ENCODE measurements at regions not wholly inside any gene's neighbourhood (a gene's known extent, or its start where the extent isn't known, plus 50 kb on each side); places are given as distances from the start of the nearest gene placed in this dataset.
"Not testable (repeated sequence)": the region's sequence is repeated elsewhere in the genome, so short reads cannot be mapped to it uniquely, and the experiment has no call there.

GRCh38 chr5:154540600-154540999, 62.6 kb upstream of the HAND1 start:
- no peaks in the 10 kb centered on the region for H3K4me1 ChIP-seq (ENCODE audit: insufficient read depth, low read length)
- no peak overlapping the region for H2AFZ ChIP-seq (ENCODE audit: low read depth, low read length)
- no peaks in the 10 kb centered on the region for H3K36me3 ChIP-seq (ENCODE audit: insufficient read depth, low read length)
- H3K9me3 ChIP-seq (ENCODE audit: low read length), result no peaks in the 10 kb centered on the region
- no peak overlapping the region for H3K4me3 ChIP-seq (ENCODE audit: low read length)
- H3K27me3 ChIP-seq (ENCODE audit: insufficient read depth, low read length), result peaks cover 23% of the 10 kb centered on the region

- H3K4me3 ChIP-seq (ENCODE audit: low read length), result no peak overlapping the region
- H3K27me3 ChIP-seq (ENCODE audit: insufficient read depth, low read length), result peaks cover 18% of the 10 kb centered on the region
- no peaks in the 10 kb centered on the region for H3K36me3 ChIP-seq (ENCODE audit: insufficient read depth, low read length)
- H2AFZ ChIP-seq (ENCODE audit: low read depth, low read length), result no peak overlapping the region
- no peaks in the 10 kb centered on the region for H3K4me1 ChIP-seq (ENCODE audit: insufficient read depth, low read length)
- no peaks in the 10 kb centered on the region for H3K9me3 ChIP-seq (ENCODE audit: low read length)
Observed at GRCh38 chr5:154538492-154538891, 60.5 kb upstream of the HAND1 start.

- not testable (repeated sequence) for H3K9me3 ChIP-seq (ENCODE audit: low read length); H3K4me3 ChIP-seq (ENCODE audit: low read length); H3K36me3 ChIP-seq (ENCODE audit: insufficient read depth, low read length); H3K27me3 ChIP-seq (ENCODE audit: insufficient read depth, low read length); H2AFZ ChIP-seq (ENCODE audit: low read depth, low read length); H3K4me1 ChIP-seq (ENCODE audit: insufficient read depth, low read length)
Observed at GRCh38 chr5:154536439-154536838, 58.4 kb upstream of the HAND1 start.

- no peaks in the 10 kb centered on the region for H3K9me3 ChIP-seq (ENCODE audit: low read length)
- peaks cover 2% of the 10 kb centered on the region for H3K27me3 ChIP-seq (ENCODE audit: insufficient read depth, low read length)
- H3K4me1 ChIP-seq (ENCODE audit: insufficient read depth, low read length), result no peaks in the 10 kb centered on the region
- H3K36me3 ChIP-seq (ENCODE audit: insufficient read depth, low read length), result no peaks in the 10 kb centered on the region
- no peak overlapping the region for H3K4me3 ChIP-seq (ENCODE audit: low read length)
- no peak overlapping the region for H2AFZ ChIP-seq (ENCODE audit: low read depth, low read length)
Observed at GRCh38 chr5:154535535-154535934, 57.5 kb upstream of the HAND1 start.

GRCh38 chr5:154534457-154535050, 56.5 kb upstream of the HAND1 start:
- no peaks in the 10 kb centered on the region for H3K9me3 ChIP-seq (ENCODE audit: low read length)
- no peak overlapping the region for H2AFZ ChIP-seq (ENCODE audit: low read depth, low read length)
- H3K4me1 ChIP-seq (ENCODE audit: insufficient read depth, low read length), result no peaks in the 10 kb centered on the region
- no peak overlapping the region for H3K4me3 ChIP-seq (ENCODE audit: low read length)
- H3K27me3 ChIP-seq (ENCODE audit: insufficient read depth, low read length), result peaks cover 2% of the 10 kb centered on the region
- no peaks in the 10 kb centered on the region for H3K36me3 ChIP-seq (ENCODE audit: insufficient read depth, low read length)

GRCh38 chr5:154529282-154529681, 51.3 kb upstream of the HAND1 start:
- Histone ChIP-seq H3K4me3 (ENCODE audit: low read length) (no peak overlapping the region), H3K4me1 (ENCODE audit: insufficient read depth, low read length) (no peaks in the 10 kb centered on the region), H3K36me3 (ENCODE audit: insufficient read depth, low read length) (no peaks in the 10 kb centered on the region), H2AFZ (ENCODE audit: low read depth, low read length) (no peak overlapping the region), H3K27me3 (ENCODE audit: insufficient read depth, low read length) (no peaks in the 10 kb centered on the region), H3K9me3 (ENCODE audit: low read length) (no peaks in the 10 kb centered on the region)

- Histone ChIP-seq H3K36me3 (ENCODE audit: insufficient read depth, low read length) (no peaks in the 10 kb centered on the region), H2AFZ (ENCODE audit: low read depth, low read length) (no peak overlapping the region), H3K4me3 (ENCODE audit: low read length) (no peak overlapping the region), H3K4me1 (ENCODE audit: insufficient read depth, low read length) (no peaks in the 10 kb centered on the region), H3K9me3 (ENCODE audit: low read length) (no peaks in the 10 kb centered on the region), H3K27me3 (ENCODE audit: insufficient read depth, low read length) (no peaks in the 10 kb centered on the region)
Observed at GRCh38 chr5:154528005-154528594, 50.1 kb upstream of the HAND1 start.
